ENCODE measurements at regions not wholly inside any gene's neighbourhood (a gene's known extent, or its start where the extent isn't known, plus 50 kb on each side); places are given as distances from the start of the nearest gene placed in this dataset.

DNA sequence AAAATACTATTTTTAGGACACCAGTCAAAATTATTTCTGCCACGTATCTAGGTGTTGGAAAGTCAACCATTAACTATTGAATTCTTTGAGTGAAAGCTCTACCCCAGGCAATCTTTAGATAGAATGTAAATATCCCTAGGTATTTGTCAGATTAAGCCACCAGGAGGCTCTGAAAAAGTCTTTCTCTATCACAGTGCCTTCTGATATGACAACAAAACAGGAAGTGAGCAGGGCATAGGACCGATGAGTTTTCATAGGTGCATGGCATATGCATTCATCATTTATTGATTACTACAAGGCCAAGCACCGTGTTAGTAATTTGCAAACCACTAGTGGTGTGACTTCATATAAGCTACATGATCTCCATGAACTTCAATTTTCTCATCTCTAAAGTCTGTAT lies 333.6 kb upstream of the F9 start:
- no peak for TF ChIP-seq EZH2 (IDR thresholded peaks at IDR 0.05; ENCODE audit: borderline replicate concordance, insufficient read depth, low read depth, low read length, poor library complexity, severe bottlenecking)
- TF ChIP-seq, protein P1, sequence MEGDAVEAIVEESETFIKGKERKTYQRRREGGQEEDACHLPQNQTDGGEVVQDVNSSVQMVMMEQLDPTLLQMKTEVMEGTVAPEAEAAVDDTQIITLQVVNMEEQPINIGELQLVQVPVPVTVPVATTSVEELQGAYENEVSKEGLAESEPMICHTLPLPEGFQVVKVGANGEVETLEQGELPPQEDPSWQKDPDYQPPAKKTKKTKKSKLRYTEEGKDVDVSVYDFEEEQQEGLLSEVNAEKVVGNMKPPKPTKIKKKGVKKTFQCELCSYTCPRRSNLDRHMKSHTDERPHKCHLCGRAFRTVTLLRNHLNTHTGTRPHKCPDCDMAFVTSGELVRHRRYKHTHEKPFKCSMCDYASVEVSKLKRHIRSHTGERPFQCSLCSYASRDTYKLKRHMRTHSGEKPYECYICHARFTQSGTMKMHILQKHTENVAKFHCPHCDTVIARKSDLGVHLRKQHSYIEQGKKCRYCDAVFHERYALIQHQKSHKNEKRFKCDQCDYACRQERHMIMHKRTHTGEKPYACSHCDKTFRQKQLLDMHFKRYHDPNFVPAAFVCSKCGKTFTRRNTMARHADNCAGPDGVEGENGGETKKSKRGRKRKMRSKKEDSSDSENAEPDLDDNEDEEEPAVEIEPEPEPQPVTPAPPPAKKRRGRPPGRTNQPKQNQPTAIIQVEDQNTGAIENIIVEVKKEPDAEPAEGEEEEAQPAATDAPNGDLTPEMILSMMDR (IDR thresholded peaks at IDR 0.05), result no peak
